GM18498 (cell line): ENCODE measurements at regions not wholly inside any gene's neighbourhood (a gene's known extent, or its start where the extent isn't known, plus 50 kb on each side); places are given as distances from the start of the nearest gene placed in this dataset.

Source experiments
- ATAC-seq: cut with Tn5 transposase; IDR thresholded peaks from one replicate; pipeline ENCODE4 v1.9.1; 2021; ENCODE audit warnings: mild to moderate bottlenecking, moderate library complexity; ENCODE audit not compliant: unreplicated experiment

DNA sequence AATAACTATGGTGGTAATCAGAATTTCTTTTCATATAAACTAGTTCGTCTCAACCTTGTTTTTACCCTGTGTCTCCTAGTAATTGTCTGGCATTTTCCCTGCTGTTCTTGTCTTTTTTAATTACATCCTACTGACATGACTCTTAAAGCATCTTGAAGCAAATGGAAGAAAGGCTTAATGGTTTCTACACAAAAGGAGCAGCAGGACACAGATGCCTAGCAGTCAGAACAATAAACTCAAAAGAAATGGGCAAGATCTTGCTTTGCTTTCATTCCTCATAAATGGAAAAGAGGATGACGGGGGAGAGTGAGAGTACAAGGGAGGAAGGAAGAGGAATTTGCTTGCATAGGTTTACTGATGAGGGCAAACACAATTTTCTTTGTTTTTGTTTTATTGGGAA, 293.2 kb upstream of the EMCN start:
- no peak for ATAC-seq

DNA sequence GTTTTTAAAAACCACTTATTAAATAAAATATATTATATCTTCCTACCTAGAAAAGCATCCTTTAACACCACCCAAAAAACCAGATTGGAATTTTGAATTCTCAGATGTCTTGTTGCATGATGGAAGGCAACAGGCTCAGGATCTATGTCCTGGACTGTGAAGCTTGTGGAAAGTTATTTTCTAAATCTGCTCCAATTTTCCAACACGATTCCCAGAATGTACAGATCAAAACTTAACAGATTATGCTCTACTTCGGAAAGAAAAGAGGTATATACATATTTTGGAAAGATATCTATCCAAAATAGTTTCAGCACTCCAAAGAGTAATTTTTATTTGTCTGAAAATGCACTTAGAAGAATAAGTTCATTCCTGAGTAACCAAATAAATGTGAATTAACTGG, 291.7 kb upstream of the EMCN start:
- no peak for ATAC-seq

DNA sequence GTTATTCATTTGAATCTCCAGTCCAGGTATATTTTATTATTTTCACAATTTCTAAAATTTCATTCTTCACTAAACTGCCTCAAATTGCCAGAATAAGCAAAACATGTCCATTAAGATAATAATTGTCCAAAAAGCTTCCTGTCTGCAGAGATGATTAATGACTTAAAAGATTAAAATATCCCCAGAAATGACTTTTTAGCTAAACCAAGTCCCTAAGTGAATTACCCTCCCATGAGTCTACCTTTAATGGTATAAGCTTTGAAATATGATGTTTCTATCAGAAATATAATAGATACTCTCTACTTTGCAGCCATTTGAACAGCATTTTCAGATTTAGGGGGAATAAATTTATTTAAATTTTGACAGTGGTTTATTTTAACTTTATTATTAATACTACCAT, 289.2 kb upstream of the EMCN start:
- ATAC-seq: no peak

GRCh38 chr4:100805538-100805937, 287.7 kb upstream of the EMCN start:
- ATAC-seq: no peak

DNA sequence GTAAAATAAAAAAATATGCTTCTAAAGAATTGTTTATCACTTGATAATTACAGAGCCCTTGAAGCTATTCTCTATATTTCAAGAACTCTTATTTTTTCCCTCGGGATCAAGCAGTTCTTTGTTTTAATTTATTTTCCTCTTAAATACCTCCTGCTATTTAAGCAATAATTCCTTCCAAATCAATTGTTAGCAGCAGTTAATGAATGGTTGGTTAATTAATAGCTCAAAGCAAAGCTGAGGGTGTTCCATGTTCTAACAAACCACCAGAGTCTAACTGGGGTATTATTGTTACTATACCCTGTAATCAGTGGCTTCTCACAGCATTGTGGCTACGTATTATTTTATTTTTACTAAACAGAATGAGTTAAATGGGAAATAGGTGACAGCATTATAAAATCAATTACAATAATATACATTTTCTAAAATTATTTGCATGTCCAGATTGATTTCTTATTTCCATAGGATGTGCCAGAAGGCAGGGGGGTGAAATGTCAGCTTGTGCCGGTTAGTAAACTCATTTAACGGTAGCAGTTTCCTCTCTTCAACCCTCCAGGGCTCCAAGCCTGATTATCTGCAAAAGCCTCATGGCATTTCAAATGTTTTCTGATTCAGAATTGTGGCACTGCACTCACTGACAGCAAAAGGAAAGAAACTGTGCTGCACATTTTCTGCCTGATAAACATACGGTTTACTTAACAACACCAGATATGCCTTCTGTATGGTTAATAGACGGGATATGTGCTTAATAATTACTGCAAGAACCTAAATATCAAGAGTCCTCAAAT, 286.9 kb upstream of the EMCN start:
- ATAC-seq: no peak

DNA sequence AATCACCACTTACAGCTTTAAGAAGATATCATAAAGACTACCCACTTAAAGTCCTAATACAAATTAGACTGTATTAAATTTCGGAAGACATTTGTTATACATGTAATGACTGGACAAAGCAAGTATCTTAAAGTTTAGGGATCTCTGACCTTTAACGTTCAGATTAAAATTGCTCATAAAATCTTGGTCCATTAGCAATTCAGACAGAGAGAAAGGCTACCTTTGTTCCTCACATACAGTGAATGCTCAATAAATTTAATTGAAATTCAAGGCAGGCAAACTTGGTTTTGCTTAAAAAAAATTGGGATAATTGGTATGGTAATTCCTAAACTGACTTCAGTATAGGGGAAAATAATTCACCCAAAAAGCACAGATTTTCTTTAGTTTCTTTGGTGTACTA, 285.9 kb upstream of the EMCN start:
- ATAC-seq: no peak

DNA sequence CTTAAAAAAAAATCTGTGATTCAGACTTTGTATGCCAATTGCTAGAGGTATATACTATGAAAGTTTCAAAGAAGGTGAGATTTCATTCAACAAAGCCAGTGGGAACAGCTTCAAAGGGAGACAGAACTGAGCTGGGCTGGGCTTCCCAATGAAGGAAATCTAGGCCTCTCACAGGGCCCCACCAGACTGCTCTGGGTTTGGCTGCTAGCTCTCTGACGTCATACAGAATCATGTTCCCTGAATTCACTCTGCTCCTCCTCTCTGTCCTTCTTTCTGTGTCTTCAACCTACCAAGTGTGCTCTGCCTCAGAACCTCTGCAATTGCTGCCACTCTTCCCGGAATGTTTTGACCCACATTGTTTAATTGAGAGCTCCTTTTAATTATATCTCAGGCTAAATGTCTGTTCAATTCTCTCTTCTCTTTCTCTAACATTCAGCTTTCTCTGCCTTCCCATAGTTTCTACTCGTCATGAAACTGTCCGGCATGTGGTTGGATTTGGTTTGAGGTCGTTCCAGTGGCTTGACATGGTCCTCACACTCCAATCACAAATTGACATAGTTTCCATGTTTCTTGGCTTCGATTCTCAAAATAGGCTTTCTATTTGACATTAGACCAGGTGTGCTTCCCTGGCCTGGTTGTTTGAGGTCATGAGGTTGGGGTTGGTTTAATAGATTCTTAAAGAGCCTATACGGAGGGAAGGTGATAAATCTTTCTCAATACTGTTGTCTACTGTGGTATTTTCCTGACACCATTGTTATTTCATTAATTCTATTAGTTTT, 282.1 kb upstream of the EMCN start:
- ATAC-seq: no peak

DNA sequence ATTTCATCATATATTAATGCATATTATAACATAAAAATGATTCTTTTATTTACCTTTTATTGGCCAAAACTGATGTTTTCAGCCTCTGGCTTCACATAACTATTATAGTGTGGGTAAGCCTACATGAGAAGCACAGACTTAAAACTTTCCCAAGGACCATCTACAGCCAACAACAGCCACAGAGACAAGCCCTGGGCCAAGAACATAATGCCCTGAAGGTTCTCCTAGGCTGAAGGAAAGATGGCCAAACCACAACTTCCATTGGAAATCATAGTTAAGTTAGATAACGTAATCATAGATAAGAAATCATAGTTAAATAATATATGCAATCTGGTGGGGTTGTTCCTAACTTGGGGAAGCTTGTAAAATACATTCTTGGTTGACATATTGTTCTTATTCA, 280.0 kb upstream of the EMCN start:
- ATAC-seq: no peak

- ATAC-seq: no peak
Observed at GRCh38 chr4:100797356-100797755, 279.5 kb upstream of the EMCN start.

GRCh38 chr4:100796332-100796731, 278.5 kb upstream of the EMCN start:
- ATAC-seq: no peak

DNA sequence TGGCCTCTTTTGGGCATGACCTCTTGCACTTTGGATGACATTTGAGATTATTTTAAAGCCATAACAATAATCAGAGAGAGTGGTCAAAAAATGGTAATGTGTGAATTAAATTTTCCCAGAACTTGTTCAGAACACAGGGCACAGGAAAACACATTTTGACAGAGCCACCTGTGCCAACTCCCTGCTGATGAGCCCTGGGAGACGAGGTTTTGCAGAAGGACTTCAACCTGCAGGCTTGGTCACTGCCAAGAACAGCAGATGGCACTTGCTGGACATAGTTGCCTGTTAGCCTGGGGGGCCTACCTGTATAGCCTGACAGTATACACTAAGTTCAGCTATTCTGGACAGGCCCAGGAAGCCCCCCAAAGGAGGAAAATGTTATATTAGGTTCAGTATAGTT, 277.8 kb upstream of the EMCN start:
- no peak for ATAC-seq

- no peak for ATAC-seq
Observed at GRCh38 chr4:100790836-100791615, 273.2 kb upstream of the EMCN start.

DNA sequence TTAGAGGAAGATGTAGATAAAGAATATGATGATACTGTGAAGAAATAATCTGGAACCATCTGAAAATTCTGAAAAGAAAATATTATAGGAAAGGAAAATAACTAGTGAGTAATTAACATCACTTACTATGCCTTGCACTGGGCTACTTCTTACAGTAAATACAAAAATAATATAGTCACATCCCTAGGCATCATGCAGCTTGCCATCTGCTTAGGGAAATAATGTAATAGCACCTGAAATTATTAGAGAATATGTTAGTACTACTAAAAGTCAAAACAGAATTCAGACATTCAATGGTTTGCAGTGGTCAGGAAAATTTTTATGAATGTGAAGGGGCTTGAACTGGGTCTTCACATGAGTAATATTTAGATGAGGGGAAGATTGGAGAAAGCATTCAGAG, 272.2 kb upstream of the EMCN start:
- no peak for ATAC-seq

DNA sequence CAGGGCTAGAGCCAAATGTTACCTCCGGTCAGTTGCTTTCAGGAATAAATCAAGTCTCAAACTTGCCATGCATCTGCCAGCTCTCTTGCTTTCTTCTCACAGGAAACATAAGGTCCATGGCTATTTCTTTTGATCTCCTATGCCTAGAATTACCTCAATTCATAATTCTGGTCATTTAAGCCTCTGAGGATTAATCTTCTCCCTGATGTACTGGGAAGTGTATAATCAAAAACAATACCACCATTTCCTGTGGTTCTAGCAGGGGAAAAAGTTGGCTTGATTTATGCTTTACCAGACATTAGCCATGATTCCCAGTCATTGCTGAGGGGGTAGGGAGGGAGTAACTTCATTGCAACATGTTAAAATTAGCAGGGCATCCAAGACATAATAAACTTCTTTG, 268.7 kb upstream of the EMCN start:
- no peak for ATAC-seq

- ATAC-seq: no peak
Observed at GRCh38 chr4:100782356-100782755, 264.5 kb upstream of the EMCN start.

- ATAC-seq: no peak
Observed at GRCh38 chr4:100781435-100781834, 263.6 kb upstream of the EMCN start.

GRCh38 chr4:100780126-100780525, 262.3 kb upstream of the EMCN start:
- ATAC-seq: no peak

DNA sequence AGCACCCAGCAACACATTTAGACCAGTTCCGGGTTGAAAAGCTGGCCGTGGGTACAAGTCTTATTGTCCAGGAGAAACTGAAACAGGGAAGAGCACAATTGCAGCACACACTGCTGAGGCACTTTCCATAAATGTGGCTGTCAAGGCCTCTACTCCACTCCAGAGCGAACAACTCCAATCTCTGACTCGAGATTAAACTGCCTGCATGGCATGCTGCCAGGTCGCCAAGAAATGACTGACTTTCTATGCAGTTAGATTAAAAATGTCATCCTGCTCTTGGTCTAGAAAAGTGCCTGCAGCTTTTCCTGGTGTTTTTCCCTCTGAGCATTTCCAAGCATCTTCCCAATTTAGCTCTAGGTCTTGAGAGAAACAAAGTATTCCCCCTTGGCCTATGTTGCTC, 260.6 kb upstream of the EMCN start:
- ATAC-seq: no peak

- ATAC-seq: no peak
Observed at GRCh38 chr4:100762738-100763137, 244.9 kb upstream of the EMCN start.

- no peak for ATAC-seq
Observed at GRCh38 chr4:100754751-100755150, 236.9 kb upstream of the EMCN start.

DNA sequence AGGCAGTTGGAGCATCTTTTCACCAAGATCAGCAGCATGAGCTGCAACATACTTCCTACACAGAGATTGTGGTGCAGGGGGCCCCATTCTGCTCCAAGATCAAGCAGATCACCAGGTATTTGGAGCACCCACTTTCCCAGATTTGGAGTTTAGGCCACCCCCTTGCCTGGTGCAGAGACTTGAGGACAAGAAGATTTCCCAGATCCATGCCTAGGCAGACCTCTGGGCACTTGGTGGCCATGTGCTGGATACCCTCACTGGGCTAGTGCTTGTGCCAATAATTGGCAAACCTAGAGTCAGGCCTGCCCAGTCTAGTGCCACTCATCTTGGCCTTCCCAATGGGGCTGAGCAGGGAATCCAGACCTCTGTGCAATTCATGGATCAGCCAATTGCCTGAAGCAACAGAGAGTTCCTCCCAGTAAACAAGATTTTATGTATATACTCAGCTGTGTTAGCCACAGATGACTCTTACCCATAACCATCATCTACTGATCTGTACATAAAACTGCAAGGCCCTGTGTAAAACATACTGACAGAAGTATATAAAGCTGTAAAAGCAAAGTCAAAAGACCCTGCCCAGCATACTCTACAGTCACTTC, 228.4 kb upstream of the EMCN start:
- ATAC-seq: no peak
